ENCODE measurements at regions not wholly inside any gene's neighbourhood (a gene's known extent, or its start where the extent isn't known, plus 50 kb on each side); places are given as distances from the start of the nearest gene placed in this dataset.
"Not testable (repeated sequence)": the region's sequence is repeated elsewhere in the genome, so short reads cannot be mapped to it uniquely, and the experiment has no call there.

DNA sequence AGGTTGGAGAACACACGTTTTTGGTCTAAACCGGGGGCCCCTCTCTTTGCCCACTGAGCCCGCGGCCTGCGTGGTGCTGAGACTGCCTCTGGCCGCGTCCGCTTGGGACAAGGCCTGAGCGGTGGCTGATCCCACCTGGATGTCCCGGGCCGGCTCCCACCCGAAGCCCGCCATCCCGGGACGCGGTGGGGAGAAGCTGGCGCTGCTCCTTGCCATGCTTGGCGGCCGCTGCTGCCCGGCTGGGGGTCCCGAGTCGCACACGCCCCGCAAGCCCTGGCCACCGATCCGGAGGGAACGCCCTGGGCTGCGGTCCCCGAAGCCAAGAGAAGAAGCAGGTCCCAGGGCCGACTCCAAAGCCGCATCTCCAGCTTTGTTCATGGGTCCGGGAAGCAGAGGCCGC lies 130.1 kb downstream of the POTEH start:
- not testable (repeated sequence) for H3K18ac ChIP-seq (ENCODE audit: insufficient read length, low read depth, low read length); H3K9me3 ChIP-seq (ENCODE audit: control insufficient read depth, low read depth, low read length); H3K27me3 Mint-ChIP-seq (ENCODE audit: low read depth); H3K56ac ChIP-seq (ENCODE audit: insufficient read length, low read depth, low read length); H2BK20ac ChIP-seq (ENCODE audit: low read depth, low read length, poor library complexity, severe bottlenecking); H4K5ac ChIP-seq (ENCODE audit: insufficient read length, low read depth, low read length); H2BK15ac ChIP-seq (ENCODE audit: low read depth, low read length); H2BK5ac ChIP-seq (ENCODE audit: insufficient read length, low read length); H3K4me2 ChIP-seq (ENCODE audit: insufficient read depth, insufficient read length, low read length); H3K9me3 Mint-ChIP-seq; H3K4me3 Mint-ChIP-seq; H3T11ph ChIP-seq (ENCODE audit: low read length); H3K23me2 ChIP-seq (ENCODE audit: insufficient read length, low read depth, low read length, poor library complexity, severe bottlenecking); H3K4me1 Mint-ChIP-seq; H3K36me3 Mint-ChIP-seq (ENCODE audit: insufficient read depth in 1 of 3, low read depth in 3 of 3); H3K9ac ChIP-seq (ENCODE audit: extremely low read depth, insufficient read length, low read length); H3K79me2 ChIP-seq (ENCODE audit: insufficient read depth, low read length); H3K27me3 ChIP-seq (ENCODE audit: insufficient read depth, low read length); H2AFZ ChIP-seq (ENCODE audit: low read length); H3K27ac Mint-ChIP-seq; H3K4ac ChIP-seq (ENCODE audit: low read depth, low read length); H3K14ac ChIP-seq (ENCODE audit: insufficient read depth, low read length); H2BK12ac ChIP-seq (ENCODE audit: insufficient read length, low read depth, low read length); DNase-seq; H2AK5ac ChIP-seq (ENCODE audit: insufficient read length, low read length); H4K91ac ChIP-seq (ENCODE audit: insufficient read length, low read depth, low read length); H4K8ac ChIP-seq (replicated peaks; ENCODE audit: insufficient read length, low read depth, low read length); H3K27ac ChIP-seq (ENCODE audit: insufficient read length, low read depth, low read length); H3K4me1 ChIP-seq (ENCODE audit: insufficient read depth, low read length); H2BK120ac ChIP-seq (ENCODE audit: low read depth, low read length, poor library complexity, severe bottlenecking); H4K20me1 ChIP-seq (ENCODE audit: control insufficient read depth, insufficient read depth, insufficient read length); H3K79me1 ChIP-seq (ENCODE audit: insufficient read depth, low read depth, low read length, poor library complexity, severe bottlenecking); H3K23ac ChIP-seq (ENCODE audit: insufficient read length, low read depth, low read length)
- no CpG with 5 or more reads among the region's 33 CpGs for WGBS (ENCODE audit: extremely low coverage, insufficient read length, low lambda C conversion rate)

DNA sequence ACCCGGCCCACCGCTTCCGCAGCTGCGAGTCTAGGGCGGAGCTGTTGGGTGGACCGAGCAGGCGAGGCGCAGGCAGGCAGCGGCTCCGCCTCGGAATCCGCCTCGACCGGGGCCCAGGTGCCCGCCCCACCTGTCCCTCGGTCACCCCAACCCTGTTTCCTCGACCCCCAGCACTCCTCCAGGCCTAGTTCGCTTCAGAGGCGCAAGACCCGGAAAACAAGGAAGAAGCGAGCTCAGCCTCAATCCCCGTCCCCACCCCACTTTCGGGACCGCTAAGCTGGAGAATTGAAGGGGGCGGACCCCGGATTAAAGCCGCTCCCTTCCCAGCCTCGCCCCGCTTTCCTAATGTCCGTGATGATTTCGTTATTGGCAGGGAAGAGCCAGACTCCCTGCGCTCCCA lies 131.3 kb downstream of the POTEH start:
- not testable (repeated sequence) for H3K27me3 Mint-ChIP-seq (ENCODE audit: low read depth); H3K56ac ChIP-seq (ENCODE audit: insufficient read length, low read depth, low read length); H3K23ac ChIP-seq (ENCODE audit: insufficient read length, low read depth, low read length); H3K36me3 Mint-ChIP-seq (ENCODE audit: insufficient read depth in 1 of 3, low read depth in 3 of 3); H3K23me2 ChIP-seq (ENCODE audit: insufficient read length, low read depth, low read length, poor library complexity, severe bottlenecking); H3K79me1 ChIP-seq (ENCODE audit: insufficient read depth, low read depth, low read length, poor library complexity, severe bottlenecking); H2BK12ac ChIP-seq (ENCODE audit: insufficient read length, low read depth, low read length); H3K9me3 Mint-ChIP-seq; H3K27ac Mint-ChIP-seq; H3K4ac ChIP-seq (ENCODE audit: low read depth, low read length); H3K4me1 Mint-ChIP-seq; H3K14ac ChIP-seq (ENCODE audit: insufficient read depth, low read length); H3K9me3 ChIP-seq (ENCODE audit: control insufficient read depth, low read depth, low read length); H3K4me2 ChIP-seq (ENCODE audit: insufficient read depth, insufficient read length, low read length); H2AFZ ChIP-seq (ENCODE audit: low read length); H2BK5ac ChIP-seq (ENCODE audit: insufficient read length, low read length); H3K27me3 ChIP-seq (ENCODE audit: insufficient read depth, low read length); H3K79me2 ChIP-seq (ENCODE audit: insufficient read depth, low read length); H4K20me1 ChIP-seq (ENCODE audit: control insufficient read depth, insufficient read depth, insufficient read length); H4K8ac ChIP-seq (replicated peaks; ENCODE audit: insufficient read length, low read depth, low read length); H2BK15ac ChIP-seq (ENCODE audit: low read depth, low read length); H4K5ac ChIP-seq (ENCODE audit: insufficient read length, low read depth, low read length); H3K4me1 ChIP-seq (ENCODE audit: insufficient read depth, low read length); H2AK5ac ChIP-seq (ENCODE audit: insufficient read length, low read length); H3K27ac ChIP-seq (ENCODE audit: insufficient read length, low read depth, low read length); H4K91ac ChIP-seq (ENCODE audit: insufficient read length, low read depth, low read length); DNase-seq; H2BK120ac ChIP-seq (ENCODE audit: low read depth, low read length, poor library complexity, severe bottlenecking); H3T11ph ChIP-seq (ENCODE audit: low read length); H3K18ac ChIP-seq (ENCODE audit: insufficient read length, low read depth, low read length); H3K4me3 Mint-ChIP-seq; H3K9ac ChIP-seq (ENCODE audit: extremely low read depth, insufficient read length, low read length); H2BK20ac ChIP-seq (ENCODE audit: low read depth, low read length, poor library complexity, severe bottlenecking)
- WGBS (ENCODE audit: extremely low coverage, insufficient read length, low lambda C conversion rate): no CpG with 5 or more reads among the region's 32 CpGs

DNA sequence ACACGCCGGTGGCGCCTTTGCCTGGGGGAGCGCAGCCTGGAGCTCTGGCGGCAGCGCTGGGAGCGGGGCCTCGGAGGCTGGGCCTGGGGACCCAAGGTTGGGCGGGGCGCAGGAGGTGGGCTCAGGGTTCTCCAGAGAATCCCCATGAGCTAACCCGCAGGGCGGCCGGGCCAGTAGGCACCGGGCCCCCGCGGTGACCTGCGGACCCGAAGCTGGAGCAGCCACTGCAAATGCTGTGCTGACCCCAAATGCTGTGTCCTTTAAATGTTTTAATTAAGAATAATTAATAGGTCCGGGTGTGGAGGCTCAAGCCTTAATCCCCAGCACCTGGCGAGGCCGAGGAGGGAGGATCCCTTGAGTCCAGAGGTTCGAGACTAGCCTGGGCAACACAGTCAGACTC lies 132.2 kb downstream of the POTEH start:
- H3K36me3 Mint-ChIP-seq (ENCODE audit: insufficient read depth in 1 of 3, low read depth in 3 of 3): not testable (repeated sequence)

More for the DNA sequence above, 132.2 kb downstream of the POTEH start:
- H3K79me2 ChIP-seq (ENCODE audit: insufficient read depth, low read length); H3K56ac ChIP-seq (ENCODE audit: insufficient read length, low read depth, low read length); H3K4me2 ChIP-seq (ENCODE audit: insufficient read depth, insufficient read length, low read length); H2BK5ac ChIP-seq (ENCODE audit: insufficient read length, low read length); H3K27ac Mint-ChIP-seq; H3K9me3 Mint-ChIP-seq; H3K4me1 ChIP-seq (ENCODE audit: insufficient read depth, low read length); H3K27me3 ChIP-seq (ENCODE audit: insufficient read depth, low read length); H3T11ph ChIP-seq (ENCODE audit: low read length); H3K9ac ChIP-seq (ENCODE audit: extremely low read depth, insufficient read length, low read length); H4K91ac ChIP-seq (ENCODE audit: insufficient read length, low read depth, low read length); H2BK20ac ChIP-seq (ENCODE audit: low read depth, low read length, poor library complexity, severe bottlenecking); H2BK15ac ChIP-seq (ENCODE audit: low read depth, low read length); H4K20me1 ChIP-seq (ENCODE audit: control insufficient read depth, insufficient read depth, insufficient read length); H4K8ac ChIP-seq (replicated peaks; ENCODE audit: insufficient read length, low read depth, low read length); H3K4ac ChIP-seq (ENCODE audit: low read depth, low read length); H3K23me2 ChIP-seq (ENCODE audit: insufficient read length, low read depth, low read length, poor library complexity, severe bottlenecking); H3K14ac ChIP-seq (ENCODE audit: insufficient read depth, low read length); H3K27me3 Mint-ChIP-seq (ENCODE audit: low read depth); H3K4me1 Mint-ChIP-seq; H2BK120ac ChIP-seq (ENCODE audit: low read depth, low read length, poor library complexity, severe bottlenecking); H3K23ac ChIP-seq (ENCODE audit: insufficient read length, low read depth, low read length); H3K4me3 Mint-ChIP-seq; DNase-seq; H3K27ac ChIP-seq (ENCODE audit: insufficient read length, low read depth, low read length); H2AFZ ChIP-seq (ENCODE audit: low read length); H3K18ac ChIP-seq (ENCODE audit: insufficient read length, low read depth, low read length); H2BK12ac ChIP-seq (ENCODE audit: insufficient read length, low read depth, low read length); H2AK5ac ChIP-seq (ENCODE audit: insufficient read length, low read length); H3K79me1 ChIP-seq (ENCODE audit: insufficient read depth, low read depth, low read length, poor library complexity, severe bottlenecking); H3K9me3 ChIP-seq (ENCODE audit: control insufficient read depth, low read depth, low read length); H4K5ac ChIP-seq (ENCODE audit: insufficient read length, low read depth, low read length): not testable (repeated sequence)
- no CpG with 5 or more reads among the region's 22 CpGs for WGBS (ENCODE audit: extremely low coverage, insufficient read length, low lambda C conversion rate)

Data from H9 (cell line).